ENCODE measurements at regions not wholly inside any gene's neighbourhood (a gene's known extent, or its start where the extent isn't known, plus 50 kb on each side); places are given as distances from the start of the nearest gene placed in this dataset.

- TF ChIP-seq POLR2AphosphoS5 (IDR thresholded peaks at IDR 0.05; ENCODE audit: low read depth) (no peak), CTCF (IDR thresholded peaks at IDR 0.05; ENCODE audit: insufficient read depth, low read length) (no peak), REST (IDR thresholded peaks at IDR 0.05; ENCODE audit: insufficient replicate concordance, low read depth) (no peak), GABPA (IDR thresholded peaks at IDR 0.05; ENCODE audit: low read depth) (no peak)
Observed at GRCh38 chr6:21826023-21826422, 232.5 kb downstream of the SOX4 start.
